ENCODE measurements at regions not wholly inside any gene's neighbourhood (a gene's known extent, or its start where the extent isn't known, plus 50 kb on each side); places are given as distances from the start of the nearest gene placed in this dataset.
"Not testable (repeated sequence)": the region's sequence is repeated elsewhere in the genome, so short reads cannot be mapped to it uniquely, and the experiment has no call there.

- H3K4me1 ChIP-seq; DNase-seq (ENCODE audit: low spot score in 2 of 2); in situ Hi-C loops (cut with MboI; ENCODE audit: low sequenced_read_pairs); H3K36me3 ChIP-seq (replicated peaks); H3K27me3 ChIP-seq (ENCODE audit: low read depth); H3K4me3 ChIP-seq: not testable (repeated sequence)
- H3K9me3 ChIP-seq: peaks cover 11% of the 10 kb centered on the region
These were observed 54.0 kb downstream of the CYP26A1 start for GRCh38 chr10:93127642-93128215.

GRCh38 chr10:93131986-93132385, 58.3 kb downstream of the CYP26A1 start:
- no peaks in the 10 kb centered on the region for H3K36me3 ChIP-seq (replicated peaks)
- H3K4me1 ChIP-seq: no peaks in the 10 kb centered on the region
- in situ Hi-C loops (cut with MboI; ENCODE audit: low sequenced_read_pairs): no loop called here
- DNase-seq (ENCODE audit: low spot score in 2 of 2): no peak
- H3K27me3 ChIP-seq (ENCODE audit: low read depth): no peaks in the 10 kb centered on the region; the same call in 1 of the 2 replicates
- H3K9me3 ChIP-seq: peaks cover 6% of the 10 kb centered on the region; the same call in 1 of the 2 replicates
- no peak overlapping the region for H3K4me3 ChIP-seq

GRCh38 chr10:93138113-93138870, 64.6 kb downstream of the CYP26A1 start:
- in situ Hi-C loops (cut with MboI; ENCODE audit: low sequenced_read_pairs): no loop called here
- Histone ChIP-seq H3K4me3 (no peak overlapping the region), H3K4me1 (no peaks in the 10 kb centered on the region), H3K27me3 (ENCODE audit: low read depth) (no peaks in the 10 kb centered on the region), H3K9me3 (0 out of 2 replicates have a peak, but pooled peaks cover 2% of the 10 kb centered on the region), H3K36me3 (replicated peaks) (no peaks in the 10 kb centered on the region)
- no peak for DNase-seq (ENCODE audit: low spot score in 2 of 2)

DNA sequence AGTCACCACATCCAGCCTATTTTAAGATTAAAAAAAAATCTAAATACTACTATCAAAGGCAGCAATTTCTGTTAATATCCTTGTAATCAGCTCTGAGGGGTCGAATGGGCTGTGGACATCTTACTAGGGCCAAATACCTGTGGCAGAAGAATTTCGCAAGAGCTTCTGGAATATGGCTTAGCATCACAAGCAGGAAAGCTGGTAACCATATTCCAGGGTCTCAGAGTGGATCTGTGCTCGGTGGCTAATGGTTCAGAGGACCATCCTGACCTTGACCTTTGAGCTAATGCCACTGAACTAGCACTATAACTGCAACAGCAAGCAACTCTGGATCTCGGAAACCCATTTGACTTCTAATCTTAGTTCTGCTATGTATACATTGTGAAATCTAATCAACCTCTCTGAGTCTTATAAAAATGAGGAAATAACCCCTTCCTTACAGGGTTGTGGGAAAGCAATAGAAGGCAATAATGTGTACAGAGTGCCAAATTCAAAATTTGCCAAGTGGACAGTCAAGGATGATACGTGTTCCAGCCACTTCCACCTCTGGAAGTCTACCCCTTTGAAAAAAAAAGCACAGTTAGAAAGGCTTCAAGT, 65.5 kb downstream of the CYP26A1 start:
- in situ Hi-C loops (cut with MboI; ENCODE audit: low sequenced_read_pairs): no loop called here
- H3K9me3 ChIP-seq: 0 out of 2 replicates have a peak, but pooled peaks cover 2% of the 10 kb centered on the region
- no peaks in the 10 kb centered on the region for H3K27me3 ChIP-seq (ENCODE audit: low read depth)
- no peak overlapping the region for H3K4me3 ChIP-seq
- DNase-seq (ENCODE audit: low spot score in 2 of 2): no peak
- H3K4me1 ChIP-seq: no peaks in the 10 kb centered on the region
- no peaks in the 10 kb centered on the region for H3K36me3 ChIP-seq (replicated peaks)

GRCh38 chr10:93142534-93142933, 68.8 kb downstream of the CYP26A1 start:
- Histone ChIP-seq H3K9me3 (no peaks in the 10 kb centered on the region), H3K27me3 (ENCODE audit: low read depth) (no peaks in the 10 kb centered on the region), H3K4me1 (no peaks in the 10 kb centered on the region; the same call in 1 of the 2 replicates), H3K4me3 (no peak overlapping the region), H3K36me3 (replicated peaks) (no peaks in the 10 kb centered on the region)
- in situ Hi-C loops (cut with MboI; ENCODE audit: low sequenced_read_pairs): no loop called here
- no peak for DNase-seq (ENCODE audit: low spot score in 2 of 2)

DNA sequence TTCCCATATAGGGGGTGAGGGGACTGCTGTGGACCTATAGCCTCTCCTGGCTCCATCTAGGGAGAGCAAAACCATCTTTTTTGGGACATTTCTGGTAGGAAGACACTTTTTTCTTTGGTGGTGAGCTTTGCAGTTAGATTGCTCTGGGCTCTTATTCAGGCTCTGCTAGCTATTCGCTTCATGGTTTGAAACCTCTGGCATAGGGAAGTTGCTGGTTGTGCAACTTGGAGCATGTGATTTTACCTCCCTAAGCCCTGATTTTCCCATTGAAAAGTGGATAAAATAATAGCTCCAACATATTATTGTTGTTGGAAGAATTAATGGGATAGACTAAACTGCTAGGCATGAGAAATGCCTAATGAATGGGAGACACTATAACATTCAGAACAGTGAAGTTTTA, 69.6 kb downstream of the CYP26A1 start:
- Histone ChIP-seq H3K4me3 (no peak overlapping the region), H3K9me3 (no peaks in the 10 kb centered on the region), H3K4me1 (peaks cover 3% of the 10 kb centered on the region; the same call in 1 of the 2 replicates), H3K36me3 (replicated peaks) (no peaks in the 10 kb centered on the region), H3K27me3 (ENCODE audit: low read depth) (no peaks in the 10 kb centered on the region)
- in situ Hi-C loops (cut with MboI; ENCODE audit: low sequenced_read_pairs): no loop called here
- no peak for DNase-seq (ENCODE audit: low spot score in 2 of 2)

- H3K9me3 ChIP-seq: no peaks in the 10 kb centered on the region
- H3K4me1 ChIP-seq: peaks cover 3% of the 10 kb centered on the region; the same call in 1 of the 2 replicates
- no peak overlapping the region for H3K4me3 ChIP-seq
- no peak for DNase-seq (ENCODE audit: low spot score in 2 of 2)
- H3K36me3 ChIP-seq (replicated peaks): no peaks in the 10 kb centered on the region
- in situ Hi-C loops (cut with MboI; ENCODE audit: low sequenced_read_pairs): no loop called here
- H3K27me3 ChIP-seq (ENCODE audit: low read depth): no peaks in the 10 kb centered on the region
These were observed 72.6 kb downstream of the CYP26A1 start for GRCh38 chr10:93146336-93146735.

DNA sequence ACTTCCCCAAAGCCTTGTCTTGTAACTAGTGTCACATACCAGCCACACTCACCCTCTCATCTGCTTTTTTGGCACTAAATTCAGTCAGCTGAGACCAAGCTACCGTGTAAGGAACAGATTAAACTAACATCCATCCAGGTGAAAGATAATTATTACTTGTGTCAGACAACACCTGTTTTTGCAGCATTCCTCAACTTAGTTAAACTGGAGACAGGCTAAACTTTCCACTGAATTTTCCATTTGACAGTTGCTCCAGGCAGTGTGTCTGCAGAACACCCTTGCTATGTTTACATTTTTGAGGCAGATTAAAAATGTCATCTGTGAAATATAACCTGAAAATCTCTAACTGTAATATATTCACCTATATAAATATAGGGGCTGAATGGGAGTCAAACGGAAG, 73.6 kb downstream of the CYP26A1 start:
- Histone ChIP-seq H3K27me3 (ENCODE audit: low read depth) (no peaks in the 10 kb centered on the region), H3K9me3 (no peaks in the 10 kb centered on the region), H3K36me3 (replicated peaks) (no peaks in the 10 kb centered on the region), H3K4me1 (peaks cover 3% of the 10 kb centered on the region; the same call in 1 of the 2 replicates), H3K4me3 (no peak overlapping the region)
- in situ Hi-C loops (cut with MboI; ENCODE audit: low sequenced_read_pairs): no loop called here
- DNase-seq (ENCODE audit: low spot score in 2 of 2): no peak

- peaks cover 3% of the 10 kb centered on the region; the same call in 1 of the 2 replicates for H3K4me1 ChIP-seq
- in situ Hi-C loops (cut with MboI; ENCODE audit: low sequenced_read_pairs): no loop called here
- no peaks in the 10 kb centered on the region for H3K9me3 ChIP-seq
- DNase-seq (ENCODE audit: low spot score in 2 of 2): no peak
- H3K36me3 ChIP-seq (replicated peaks): no peaks in the 10 kb centered on the region
- H3K27me3 ChIP-seq (ENCODE audit: low read depth): no peaks in the 10 kb centered on the region
- H3K4me3 ChIP-seq: no peak overlapping the region
These were observed 74.8 kb downstream of the CYP26A1 start for GRCh38 chr10:93148476-93148875.

- peaks cover 3% of the 10 kb centered on the region; the same call in 1 of the 2 replicates for H3K4me1 ChIP-seq
- H3K27me3 ChIP-seq (ENCODE audit: low read depth): no peaks in the 10 kb centered on the region
- no peaks in the 10 kb centered on the region for H3K9me3 ChIP-seq
- H3K4me3 ChIP-seq: no peak overlapping the region
- in situ Hi-C loops (cut with MboI; ENCODE audit: low sequenced_read_pairs): no loop called here
- H3K36me3 ChIP-seq (replicated peaks): no peaks in the 10 kb centered on the region
- DNase-seq (ENCODE audit: low spot score in 2 of 2): no peak
These were observed 76.1 kb downstream of the CYP26A1 start for GRCh38 chr10:93149761-93150160.

DNA sequence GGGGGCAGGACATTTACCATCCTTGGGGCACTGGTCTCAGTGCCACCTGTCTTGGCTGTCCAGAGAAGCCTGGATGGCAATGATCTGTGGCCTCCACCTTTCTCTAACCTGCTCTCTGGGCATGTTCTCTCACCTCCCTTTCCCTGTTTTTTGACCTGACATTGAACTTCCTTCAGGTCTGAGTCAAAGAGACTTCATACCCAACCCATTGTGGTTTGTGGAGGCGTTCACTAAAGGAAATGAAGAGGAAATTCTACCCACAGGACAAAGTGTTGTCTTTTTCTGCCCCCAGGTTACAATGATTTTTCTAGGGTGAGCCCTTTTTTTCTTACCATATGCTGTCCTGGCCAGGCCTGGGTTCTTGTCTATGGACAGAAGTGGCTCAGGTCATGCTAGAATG, 76.6 kb downstream of the CYP26A1 start:
- Histone ChIP-seq H3K4me3 (no peak overlapping the region), H3K36me3 (replicated peaks) (no peaks in the 10 kb centered on the region), H3K9me3 (no peaks in the 10 kb centered on the region), H3K4me1 (peaks cover 3% of the 10 kb centered on the region; the same call in 1 of the 2 replicates), H3K27me3 (ENCODE audit: low read depth) (no peaks in the 10 kb centered on the region)
- no peak for DNase-seq (ENCODE audit: low spot score in 2 of 2)
- in situ Hi-C loops (cut with MboI; ENCODE audit: low sequenced_read_pairs): no loop called here

DNA sequence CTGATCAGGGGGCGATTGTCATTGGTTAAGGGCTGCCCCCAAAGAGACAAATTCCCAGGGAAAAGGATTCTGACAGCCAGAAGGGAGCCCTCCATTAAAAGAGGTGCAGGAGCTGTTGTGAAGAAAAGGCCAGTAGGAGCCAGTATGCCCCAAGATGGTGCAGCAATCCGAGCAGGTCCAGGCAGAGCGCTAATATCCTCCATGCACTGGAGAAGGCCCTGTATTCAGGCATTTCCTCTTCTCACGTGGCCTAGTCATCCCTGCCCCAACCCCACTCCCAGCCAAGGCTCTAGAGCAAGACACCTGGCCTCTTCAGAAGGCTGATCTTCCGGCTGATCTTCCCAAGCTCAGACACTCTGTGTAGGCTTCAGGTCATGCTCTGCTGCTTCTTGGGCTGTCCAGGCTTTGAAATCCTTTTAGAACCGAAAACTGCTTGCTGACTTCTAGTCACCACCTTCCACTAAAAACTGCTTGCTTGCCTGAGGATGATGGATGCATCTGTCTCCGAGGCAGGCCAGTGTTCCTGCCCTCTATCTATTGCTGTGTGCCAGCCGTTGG, 77.4 kb downstream of the CYP26A1 start:
- in situ Hi-C loops (cut with MboI; ENCODE audit: low sequenced_read_pairs): no loop called here
- Histone ChIP-seq H3K4me3 (no peak overlapping the region), H3K27me3 (ENCODE audit: low read depth) (no peaks in the 10 kb centered on the region), H3K36me3 (replicated peaks) (no peaks in the 10 kb centered on the region), H3K9me3 (no peaks in the 10 kb centered on the region), H3K4me1 (peaks cover 3% of the 10 kb centered on the region; the same call in 1 of the 2 replicates)
- no peak for DNase-seq (ENCODE audit: low spot score in 2 of 2)

GRCh38 chr10:93152136-93152535, 78.4 kb downstream of the CYP26A1 start:
- Histone ChIP-seq H3K9me3 (no peaks in the 10 kb centered on the region), H3K27me3 (ENCODE audit: low read depth) (no peaks in the 10 kb centered on the region), H3K4me1 (peaks cover 3% of the 10 kb centered on the region; the same call in 1 of the 2 replicates), H3K36me3 (replicated peaks) (no peaks in the 10 kb centered on the region), H3K4me3 (no peak overlapping the region)
- no peak for DNase-seq (ENCODE audit: low spot score in 2 of 2)
- in situ Hi-C loops (cut with MboI; ENCODE audit: low sequenced_read_pairs): no loop called here

DNA sequence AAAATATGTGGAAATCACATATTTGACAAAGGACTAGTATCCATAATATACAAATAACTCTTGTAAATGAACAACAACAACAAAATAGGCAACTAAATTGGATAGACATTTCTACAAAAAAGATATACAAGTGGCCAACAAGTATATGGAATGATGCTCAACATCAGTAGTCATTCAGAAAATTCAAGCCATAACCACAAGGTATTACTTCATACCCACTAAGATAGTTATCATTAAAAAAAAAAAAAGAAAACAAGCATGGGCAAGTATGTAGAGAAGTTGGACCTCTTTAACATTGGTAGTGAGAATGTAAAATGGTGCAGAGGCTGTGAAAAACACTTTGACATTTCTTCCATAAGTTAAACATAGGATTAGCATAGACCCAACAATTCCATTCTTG, 80.8 kb downstream of the CYP26A1 start:
- Histone ChIP-seq H3K4me1 (no peaks in the 10 kb centered on the region), H3K9me3 (0 out of 2 replicates have a peak, but pooled peaks cover 2% of the 10 kb centered on the region), H3K27me3 (ENCODE audit: low read depth) (no peaks in the 10 kb centered on the region), H3K36me3 (replicated peaks) (no peaks in the 10 kb centered on the region), H3K4me3 (no peak overlapping the region)
- in situ Hi-C loops (cut with MboI; ENCODE audit: low sequenced_read_pairs): no loop called here
- no peak for DNase-seq (ENCODE audit: low spot score in 2 of 2)

Data from HAP-1 (cell line).